MM.1S (cell line): ENCODE measurements at regions not wholly inside any gene's neighbourhood (a gene's known extent, or its start where the extent isn't known, plus 50 kb on each side); places are given as distances from the start of the nearest gene placed in this dataset.

ENCODE experiments used
- DNase-seq: peaks from one replicate; pipeline ENCODE4 v3.0.0-alpha.2; 2015
- H2AFZ ChIP-seq: fragments of 300-600 bp; sonication (generic); 2 replicates; pipeline ENCODE4 v1.6.0; 2016; ENCODE audit warnings: antibody characterized with exemption, low read length
- H3F3A ChIP-seq: fragments of 300-600 bp; sonication (generic); 2 replicates; pipeline ENCODE4 v1.6.1; 2016; ENCODE audit warnings: mild to moderate bottlenecking, antibody characterized with exemption, low read length, moderate library complexity, mixed read lengths; ENCODE audit not compliant: insufficient read depth
- H3K27ac ChIP-seq: fragments of 300-600 bp; sonication (generic); 2 replicates; pipeline ENCODE4 v1.5.1; 2016; ENCODE audit warnings: mild to moderate bottlenecking, low read length
- H3K27me3 ChIP-seq: fragments of 300-600 bp; sonication (generic); replicated peaks from 2 replicates; pipeline ENCODE4 v1.6.0; 2016; ENCODE audit warnings: low read length; ENCODE audit not compliant: insufficient read depth
- H3K36me3 ChIP-seq: fragments of 300-600 bp; sonication (generic); replicated peaks from 2 replicates; pipeline ENCODE4 v1.6.1; 2016; ENCODE audit warnings: mild to moderate bottlenecking, low read length, mixed read lengths; ENCODE audit not compliant: insufficient read depth
- H3K4me1 ChIP-seq: fragments of 300-600 bp; sonication (generic); 2 replicates; pipeline ENCODE4 v1.6.1; 2016; ENCODE audit warnings: low read length, mixed read lengths
- H3K4me2 ChIP-seq: fragments of 300-600 bp; sonication (generic); 2 replicates; pipeline ENCODE4 v1.6.0; 2016; ENCODE audit warnings: low read depth, low read length
- H3K4me3 ChIP-seq: fragments of 300-600 bp; sonication (generic); 2 replicates; pipeline ENCODE4 v1.5.1; 2016; ENCODE audit warnings: low read length, mixed read lengths
- H3K79me2 ChIP-seq: fragments of 300-600 bp; sonication (generic); 2 replicates; pipeline ENCODE4 v1.6.1; 2016; ENCODE audit warnings: mixed run types, low read length, mixed read lengths
- H3K9ac ChIP-seq: fragments of 300-600 bp; sonication (generic); 2 replicates; pipeline ENCODE4 v1.6.1; 2016; ENCODE audit warnings: low read length, mixed read lengths
- H3K9me2 ChIP-seq: fragments of 300-600 bp; sonication (generic); replicated peaks from 2 replicates; pipeline ENCODE4 v1.6.1; 2016; ENCODE audit warnings: mild to moderate bottlenecking, low read length, mixed read lengths; ENCODE audit not compliant: insufficient read depth
- H3K9me3 ChIP-seq: fragments of 300-600 bp; sonication (generic); replicated peaks from 2 replicates; pipeline ENCODE4 v1.6.1; 2016; ENCODE audit warnings: mild to moderate bottlenecking, low read length, mixed read lengths; ENCODE audit not compliant: insufficient read depth
- H4K20me1 ChIP-seq: fragments of 300-600 bp; sonication (generic); 2 replicates; pipeline ENCODE4 v1.6.1; 2016; ENCODE audit warnings: mild to moderate bottlenecking, low read length, moderate library complexity, mixed read lengths; ENCODE audit not compliant: insufficient read depth
- EZH2 ChIP-seq: fragments of 300-600 bp; sonication (generic); optimal IDR thresholded peaks from 2 replicates; pipeline ENCODE3; 2017; ENCODE audit warnings: low read depth, mild to moderate bottlenecking, antibody characterized with exemption, low read length, mixed read lengths
- EZH2phosphoT487 ChIP-seq: fragments of 300-600 bp; sonication (generic); IDR thresholded peaks from 2 replicates; pipeline ENCODE4 v1.6.1; 2018; ENCODE audit warnings: antibody characterized with exemption, low read length
- TF ChIP-seq, protein P1 (sequence below): fragments of 300-600 bp; sonication (generic); IDR thresholded peaks from 2 replicates; pipeline ENCODE4 v1.5.1; 2016; ENCODE audit warnings: antibody characterized with exemption, low read length, mixed read lengths

DNA sequence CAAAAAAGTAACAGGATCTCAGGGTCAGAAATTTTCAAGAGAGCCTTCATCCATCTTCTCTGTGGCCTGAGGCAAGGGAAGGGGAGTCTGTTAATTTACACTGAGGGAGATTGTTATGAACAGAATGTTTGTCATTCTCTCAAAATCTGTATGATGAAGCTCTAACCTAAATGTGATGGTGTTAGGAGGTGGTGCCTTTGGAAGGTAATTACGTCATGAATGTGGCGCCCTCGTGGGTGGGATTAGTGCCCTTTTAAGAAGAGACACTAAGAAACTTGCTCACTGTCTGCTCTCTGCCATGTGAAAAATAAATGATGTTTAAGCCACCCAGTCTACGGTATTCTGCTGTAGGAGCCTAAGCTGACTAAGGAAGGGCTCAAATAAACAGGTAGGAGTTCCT lies 521.6 kb downstream of the SNAPC1 start:
- H3K4me2 ChIP-seq = no peak overlapping the region
- H3K36me3 ChIP-seq = no peaks in the 10 kb centered on the region
- no peak overlapping the region for H3K4me3 ChIP-seq
- TF ChIP-seq, protein P1, sequence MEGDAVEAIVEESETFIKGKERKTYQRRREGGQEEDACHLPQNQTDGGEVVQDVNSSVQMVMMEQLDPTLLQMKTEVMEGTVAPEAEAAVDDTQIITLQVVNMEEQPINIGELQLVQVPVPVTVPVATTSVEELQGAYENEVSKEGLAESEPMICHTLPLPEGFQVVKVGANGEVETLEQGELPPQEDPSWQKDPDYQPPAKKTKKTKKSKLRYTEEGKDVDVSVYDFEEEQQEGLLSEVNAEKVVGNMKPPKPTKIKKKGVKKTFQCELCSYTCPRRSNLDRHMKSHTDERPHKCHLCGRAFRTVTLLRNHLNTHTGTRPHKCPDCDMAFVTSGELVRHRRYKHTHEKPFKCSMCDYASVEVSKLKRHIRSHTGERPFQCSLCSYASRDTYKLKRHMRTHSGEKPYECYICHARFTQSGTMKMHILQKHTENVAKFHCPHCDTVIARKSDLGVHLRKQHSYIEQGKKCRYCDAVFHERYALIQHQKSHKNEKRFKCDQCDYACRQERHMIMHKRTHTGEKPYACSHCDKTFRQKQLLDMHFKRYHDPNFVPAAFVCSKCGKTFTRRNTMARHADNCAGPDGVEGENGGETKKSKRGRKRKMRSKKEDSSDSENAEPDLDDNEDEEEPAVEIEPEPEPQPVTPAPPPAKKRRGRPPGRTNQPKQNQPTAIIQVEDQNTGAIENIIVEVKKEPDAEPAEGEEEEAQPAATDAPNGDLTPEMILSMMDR = no peak
- TF ChIP-seq EZH2 = no peak
- TF ChIP-seq EZH2phosphoT487 = no peak
- H3K79me2 ChIP-seq = no peaks in the 10 kb centered on the region
- H3F3A ChIP-seq = no peaks in the 10 kb centered on the region
- no peaks in the 10 kb centered on the region for H3K9me2 ChIP-seq
- no peak overlapping the region for H3K9ac ChIP-seq
- no peaks in the 10 kb centered on the region for H4K20me1 ChIP-seq
- no peak overlapping the region for H3K27ac ChIP-seq
- H3K9me3 ChIP-seq = no peaks in the 10 kb centered on the region
- H3K27me3 ChIP-seq = no peaks in the 10 kb centered on the region
- no peak overlapping the region for H2AFZ ChIP-seq
- no peaks in the 10 kb centered on the region for H3K4me1 ChIP-seq
- no peak for DNase-seq

DNA sequence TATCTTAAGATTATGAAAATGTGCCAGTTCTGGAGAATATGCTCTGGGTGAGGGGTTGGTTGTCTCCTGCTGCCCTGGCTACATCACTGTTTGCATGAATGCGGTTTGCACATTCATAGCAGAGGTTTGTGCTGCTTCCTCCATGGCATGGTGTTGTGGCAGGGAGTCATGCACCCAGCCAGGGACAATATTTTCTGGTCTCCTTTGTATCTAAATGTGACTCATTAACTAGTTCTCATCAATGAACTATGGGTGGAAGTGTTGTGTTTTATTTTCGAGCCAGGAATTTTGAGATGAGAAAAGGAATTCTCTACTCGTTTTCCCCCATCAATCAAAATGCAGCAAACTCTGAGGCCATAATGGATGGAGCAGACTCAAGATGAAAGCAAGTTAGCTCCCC lies 527.3 kb downstream of the SNAPC1 start:
- no peak for DNase-seq
- Histone ChIP-seq H3K9me2 (no peaks in the 10 kb centered on the region), H3K9me3 (no peaks in the 10 kb centered on the region), H3K4me3 (no peak overlapping the region), H2AFZ (no peak overlapping the region), H3K27ac (no peak overlapping the region), H3K9ac (no peak overlapping the region), H3K4me1 (no peaks in the 10 kb centered on the region), H3K27me3 (no peaks in the 10 kb centered on the region), H3K36me3 (no peaks in the 10 kb centered on the region), H3K4me2 (no peak overlapping the region), H4K20me1 (no peaks in the 10 kb centered on the region), H3K79me2 (no peaks in the 10 kb centered on the region), H3F3A (no peaks in the 10 kb centered on the region)
- TF ChIP-seq EZH2 = no peak
- TF ChIP-seq EZH2phosphoT487 = no peak
- TF ChIP-seq, protein P1 = no peak

DNA sequence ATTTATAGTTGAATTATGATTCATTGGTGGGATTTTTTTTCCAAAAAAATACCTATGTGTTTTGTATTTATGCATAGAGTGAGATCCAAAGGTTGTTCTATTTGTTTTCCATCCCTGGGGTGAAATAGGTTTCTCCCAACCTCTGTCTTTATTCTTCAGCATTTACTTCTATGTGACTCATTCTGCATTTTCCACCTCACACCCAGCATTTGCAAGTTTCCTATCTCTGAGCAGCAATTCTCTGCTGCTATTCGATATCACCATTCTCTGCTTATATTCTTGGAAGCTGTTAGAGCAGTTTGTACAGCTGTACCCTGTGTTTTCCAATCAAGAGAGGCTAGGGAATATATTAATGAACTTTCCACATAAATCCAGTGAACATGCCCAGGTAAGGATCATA lies 538.9 kb downstream of the SNAPC1 start:
- Histone ChIP-seq H3K4me2 (no peak overlapping the region), H3K27ac (no peak overlapping the region), H3K9ac (no peak overlapping the region), H3K27me3 (no peaks in the 10 kb centered on the region), H3F3A (no peaks in the 10 kb centered on the region), H3K4me3 (no peak overlapping the region), H3K9me2 (no peaks in the 10 kb centered on the region), H3K4me1 (no peaks in the 10 kb centered on the region), H3K36me3 (no peaks in the 10 kb centered on the region), H3K9me3 (no peaks in the 10 kb centered on the region), H3K79me2 (no peaks in the 10 kb centered on the region), H2AFZ (no peak overlapping the region), H4K20me1 (no peaks in the 10 kb centered on the region)
- TF ChIP-seq, protein P1 = no peak
- TF ChIP-seq EZH2phosphoT487 = no peak
- TF ChIP-seq EZH2 = no peak
- no peak for DNase-seq
